GM12891 (cell line): ENCODE measurements at regions not wholly inside any gene's neighbourhood (a gene's known extent, or its start where the extent isn't known, plus 50 kb on each side); places are given as distances from the start of the nearest gene placed in this dataset.

Source experiments
- PAX5 ChIP-seq: IDR thresholded peaks from 2 replicates; pipeline ENCODE4 v1.6.1; 2011; ENCODE audit warnings: low read length, moderate library complexity, mild to moderate bottlenecking; ENCODE audit not compliant: insufficient read depth, severe bottlenecking
- POLR2A ChIP-seq: IDR thresholded peaks from 2 replicates; pipeline ENCODE4 v1.6.1; 2011; ENCODE audit warnings: low read depth, low read length, control low read depth
- POLR2AphosphoS5 ChIP-seq: IDR thresholded peaks from 2 replicates; pipeline ENCODE4 v1.6.1; 2011; ENCODE audit warnings: low read depth, low read length, control low read depth
- POU2F2 ChIP-seq: IDR thresholded peaks from 2 replicates; pipeline ENCODE4 v1.6.1; 2011; ENCODE audit warnings: low read depth, mild to moderate bottlenecking, control low read depth, low read length, moderate library complexity
- SPI1 ChIP-seq: IDR thresholded peaks from 2 replicates; pipeline ENCODE4 v1.6.1; 2011; ENCODE audit warnings: low read depth, low read length, control low read depth
- TAF1 ChIP-seq: IDR thresholded peaks from 2 replicates; pipeline ENCODE4 v1.6.1; 2011; ENCODE audit warnings: low read depth, low read length, control low read depth

- TF ChIP-seq POLR2A (no peak), POLR2AphosphoS5 (no peak), TAF1 (no peak), PAX5 (no peak), SPI1 (no peak), POU2F2 (no peak)
Observed at GRCh38 chr1:221858818-221859611, 117.1 kb upstream of the DUSP10 start.
